Gastrocnemius medialis (tissue), 4 donors: ENCODE measurements at regions not wholly inside any gene's neighbourhood (a gene's known extent, or its start where the extent isn't known, plus 50 kb on each side); places are given as distances from the start of the nearest gene placed in this dataset.

Experiments
- POLR2A ChIP-seq, 2 donors: fragments of 450-650 bp; IDR thresholded peaks; one replicate each; pipeline ENCODE4 v1.6.1; 2017; ENCODE audit warnings: antibody characterized with exemption in 2 of 2, mild to moderate bottlenecking in 2 of 2, moderate library complexity in 2 of 2
- TF ChIP-seq, protein P1 (sequence below), 5 experiments: fragments of 450-650 bp in 3 of 5; fragments of 200-600 bp in 2 of 5; sonication (generic) in 2 of 5; IDR thresholded peaks in 4 of 5; conservative IDR thresholded peaks in 1 of 5; 1 replicate in 4 of 5; 2 replicates in 1 of 5; pipeline ENCODE4 v1.5.1; 2016 to 2019; ENCODE audit warnings: antibody characterized with exemption in 5 of 5, mild to moderate bottlenecking in 3 of 5, moderate library complexity in 3 of 5

- TF ChIP-seq, protein P1, sequence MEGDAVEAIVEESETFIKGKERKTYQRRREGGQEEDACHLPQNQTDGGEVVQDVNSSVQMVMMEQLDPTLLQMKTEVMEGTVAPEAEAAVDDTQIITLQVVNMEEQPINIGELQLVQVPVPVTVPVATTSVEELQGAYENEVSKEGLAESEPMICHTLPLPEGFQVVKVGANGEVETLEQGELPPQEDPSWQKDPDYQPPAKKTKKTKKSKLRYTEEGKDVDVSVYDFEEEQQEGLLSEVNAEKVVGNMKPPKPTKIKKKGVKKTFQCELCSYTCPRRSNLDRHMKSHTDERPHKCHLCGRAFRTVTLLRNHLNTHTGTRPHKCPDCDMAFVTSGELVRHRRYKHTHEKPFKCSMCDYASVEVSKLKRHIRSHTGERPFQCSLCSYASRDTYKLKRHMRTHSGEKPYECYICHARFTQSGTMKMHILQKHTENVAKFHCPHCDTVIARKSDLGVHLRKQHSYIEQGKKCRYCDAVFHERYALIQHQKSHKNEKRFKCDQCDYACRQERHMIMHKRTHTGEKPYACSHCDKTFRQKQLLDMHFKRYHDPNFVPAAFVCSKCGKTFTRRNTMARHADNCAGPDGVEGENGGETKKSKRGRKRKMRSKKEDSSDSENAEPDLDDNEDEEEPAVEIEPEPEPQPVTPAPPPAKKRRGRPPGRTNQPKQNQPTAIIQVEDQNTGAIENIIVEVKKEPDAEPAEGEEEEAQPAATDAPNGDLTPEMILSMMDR (IDR thresholded peaks at IDR 0.05 in 4 of 5, conservative IDR thresholded peaks at IDR 0.05 in 1 of 5): no peak
- no peak for TF ChIP-seq POLR2A (IDR thresholded peaks at IDR 0.05)
These were observed 1084.4 kb upstream of the SPRY2 start for GRCh38 chr13:81425286-81425685.
